ENCODE measurements at regions not wholly inside any gene's neighbourhood (a gene's known extent, or its start where the extent isn't known, plus 50 kb on each side); places are given as distances from the start of the nearest gene placed in this dataset.

- TF ChIP-seq CTCF (IDR thresholded peaks at IDR 0.05) (no peak), EP300 (IDR thresholded peaks at IDR 0.05) (no peak)
These were observed 321.8 kb upstream of the NCAM1 start for GRCh38 chr11:112639469-112639868.
